Stimulated activated CD8-positive, alpha-beta memory T cell treated with anti-CD3 and anti-CD28 coated beads, Interleukin-12 subunit alpha, Interleukin-12 subunit beta, amount 100 ng/mL, for 4 hours (primary cell): ENCODE measurements at regions not wholly inside any gene's neighbourhood (a gene's known extent, or its start where the extent isn't known, plus 50 kb on each side); places are given as distances from the start of the nearest gene placed in this dataset.

Source experiments
- DNase-seq: peaks from one replicate; pipeline ENCODE4 v3.0.0-alpha.2; 2020; ENCODE audit warnings: low read depth

GRCh38 chr12:4015225-4016091 is 142.3 kb upstream of the PARP11 start:
- DNase-seq: no peak

GRCh38 chr12:4014858-4015224 is 141.6 kb upstream of the PARP11 start:
- DNase-seq: no peak

GRCh38 chr12:4014444-4014843 is 141.2 kb upstream of the PARP11 start:
- no peak for DNase-seq

GRCh38 chr12:4012977-4013968 is 140.1 kb upstream of the PARP11 start:
- DNase-seq: no peak

DNA sequence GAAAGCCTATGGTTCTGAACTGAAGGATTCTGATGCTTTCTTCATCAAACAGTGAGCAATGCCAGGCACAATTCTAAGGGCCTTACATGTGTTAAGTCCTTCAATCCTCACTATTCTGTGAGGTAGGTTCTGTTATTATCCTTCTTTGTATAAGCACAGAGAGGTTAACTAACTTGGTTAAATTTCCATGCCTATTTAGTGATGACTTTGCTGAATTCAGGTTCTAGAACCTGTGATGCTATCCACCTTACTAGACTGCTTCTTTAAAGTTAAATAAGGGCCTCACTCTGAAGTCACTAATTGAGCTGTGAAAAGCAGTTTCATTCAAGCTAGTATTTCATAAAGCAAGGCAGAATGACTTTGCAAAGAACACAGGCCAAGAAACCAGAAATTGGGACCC is 138.9 kb upstream of the PARP11 start:
- no peak for DNase-seq

GRCh38 chr12:4011597-4011996 is 138.4 kb upstream of the PARP11 start:
- no peak for DNase-seq

DNA sequence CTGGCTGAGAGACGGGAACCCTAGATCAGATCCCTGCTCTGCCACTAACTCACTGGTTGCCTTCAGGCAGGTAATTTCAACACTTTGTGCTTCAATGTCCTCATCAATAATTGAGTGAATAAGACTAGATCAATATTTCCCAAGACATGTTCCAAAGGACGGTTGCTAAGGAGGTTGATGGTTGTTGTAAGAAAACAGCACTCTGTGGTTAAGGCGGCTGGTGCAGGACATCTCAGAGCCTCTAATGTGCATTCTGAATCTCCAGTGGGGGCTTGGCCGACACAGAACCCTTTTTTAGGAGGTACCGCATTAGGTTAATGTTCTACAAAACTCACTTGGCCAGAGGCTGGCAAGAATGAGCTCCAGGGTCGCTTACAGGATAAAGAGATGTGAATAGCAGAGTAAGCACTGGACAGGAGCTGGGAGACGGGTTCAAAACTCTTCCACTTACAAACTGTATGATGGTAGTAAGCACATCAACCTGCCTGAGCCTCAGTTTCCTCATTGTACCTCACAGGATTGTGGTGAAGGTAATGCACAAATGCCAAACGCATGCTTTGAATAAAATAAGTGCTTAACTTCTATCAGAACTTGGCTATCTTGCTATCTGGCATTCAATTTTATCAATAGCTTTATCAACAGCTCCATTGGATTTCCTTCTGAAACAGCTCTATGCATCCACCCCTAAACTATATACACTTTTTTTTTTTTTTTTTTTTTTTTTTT is 136.9 kb upstream of the PARP11 start:
- DNase-seq: no peak

DNA sequence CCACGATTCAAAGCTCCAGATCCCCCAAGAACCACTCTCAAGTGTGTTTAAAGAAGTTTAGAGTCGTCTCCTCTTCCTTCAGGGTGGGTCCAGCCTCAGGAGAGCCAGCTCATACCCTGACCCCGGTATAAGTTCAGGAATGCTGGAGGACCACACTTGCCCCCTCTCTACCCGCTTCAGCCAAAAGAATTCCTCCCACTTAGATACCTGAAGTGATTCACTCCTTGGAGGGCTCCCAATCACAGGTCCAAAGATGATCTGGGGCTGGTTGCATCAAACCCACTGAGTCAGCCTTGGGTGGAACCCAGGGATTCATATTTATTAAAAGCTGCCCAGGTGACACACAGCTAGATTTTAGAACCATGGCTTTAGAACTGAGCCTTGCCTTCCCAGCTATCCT is 133.5 kb upstream of the PARP11 start:
- no peak for DNase-seq

- no peak for DNase-seq
These were observed 132.7 kb upstream of the PARP11 start for GRCh38 chr12:4005851-4006430.

DNA sequence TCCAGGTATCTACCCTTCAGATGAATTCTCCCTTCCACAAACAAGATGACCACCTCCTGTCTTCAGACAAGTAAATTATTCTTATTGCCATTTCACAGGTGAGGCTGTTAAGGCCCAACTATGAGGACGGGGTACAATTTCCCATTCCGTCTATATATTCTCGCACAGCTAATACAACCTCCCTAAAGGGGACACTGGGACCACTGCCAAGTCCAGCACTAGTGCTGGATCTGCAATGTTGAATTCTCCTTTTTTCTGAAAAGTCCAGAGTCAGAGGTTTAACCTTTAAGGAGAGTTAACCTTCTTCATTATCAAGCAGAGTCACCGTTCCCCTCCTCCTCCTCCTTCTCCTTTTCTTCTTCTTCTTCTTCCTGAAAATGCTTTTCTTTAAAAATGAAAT is 130.4 kb upstream of the PARP11 start:
- DNase-seq: no peak

GRCh38 chr12:4002601-4003000 is 129.4 kb upstream of the PARP11 start:
- no peak for DNase-seq

DNA sequence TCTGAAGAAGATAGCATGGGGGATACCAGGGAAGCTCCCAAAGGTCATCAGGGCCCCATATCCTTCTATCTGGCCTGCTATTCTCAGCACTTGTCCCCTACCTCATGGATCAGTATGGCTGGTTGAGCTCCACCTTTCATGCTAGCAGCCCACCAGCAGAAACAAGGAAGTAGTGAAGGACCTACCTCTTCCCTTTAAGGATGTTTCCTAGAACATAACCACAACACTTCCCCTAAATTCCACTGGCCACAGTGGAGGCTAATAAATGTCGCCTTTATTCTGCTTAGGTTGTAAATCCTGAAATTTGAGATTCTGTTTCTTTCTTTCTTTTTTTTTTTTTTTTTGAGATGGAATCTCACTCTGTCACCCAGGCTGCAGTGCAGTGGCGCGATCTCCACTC is 128.6 kb upstream of the PARP11 start:
- DNase-seq: no peak

GRCh38 chr12:4001031-4001430 is 127.8 kb upstream of the PARP11 start:
- no peak for DNase-seq

GRCh38 chr12:3999904-4000303 is 126.7 kb upstream of the PARP11 start:
- DNase-seq: no peak

DNA sequence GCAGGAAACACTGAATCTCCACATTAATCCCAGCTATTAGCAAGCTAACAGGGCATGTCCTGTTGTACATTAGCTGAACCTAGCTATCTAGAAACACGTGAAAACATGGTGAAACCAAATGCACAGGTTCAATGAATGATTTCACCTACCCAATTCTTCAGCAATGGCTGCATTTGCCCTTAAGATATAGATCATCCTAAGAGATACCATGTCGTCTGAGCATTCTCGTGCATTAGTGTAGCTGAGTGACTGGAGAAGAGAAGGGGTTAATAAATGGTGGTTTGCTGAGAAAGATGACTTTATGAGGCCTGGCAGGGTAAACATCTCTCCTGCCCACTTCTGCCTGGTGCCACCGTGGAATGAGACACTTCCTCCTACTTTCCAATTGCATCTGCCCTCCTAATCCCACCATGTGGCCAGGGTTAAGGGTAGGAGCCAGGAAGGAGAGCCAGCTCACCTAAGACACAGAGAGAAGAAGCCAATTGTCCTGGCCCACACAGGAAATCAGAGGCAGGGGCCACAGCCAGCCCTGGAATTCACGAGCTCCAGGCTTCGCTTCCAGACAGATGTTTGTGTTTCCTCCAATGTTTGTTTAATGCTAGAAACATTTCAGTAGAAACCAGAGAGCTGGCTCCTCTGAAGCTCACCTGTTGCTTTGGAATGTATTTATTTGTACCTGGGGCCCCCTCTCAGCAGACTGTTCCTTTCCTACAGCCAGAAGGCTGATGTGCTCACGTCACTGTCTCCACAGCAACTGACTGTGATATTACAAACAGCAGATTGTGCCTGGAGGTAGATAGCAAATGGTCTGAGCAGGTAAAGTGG is 126.0 kb upstream of the PARP11 start:
- DNase-seq: no peak

DNA sequence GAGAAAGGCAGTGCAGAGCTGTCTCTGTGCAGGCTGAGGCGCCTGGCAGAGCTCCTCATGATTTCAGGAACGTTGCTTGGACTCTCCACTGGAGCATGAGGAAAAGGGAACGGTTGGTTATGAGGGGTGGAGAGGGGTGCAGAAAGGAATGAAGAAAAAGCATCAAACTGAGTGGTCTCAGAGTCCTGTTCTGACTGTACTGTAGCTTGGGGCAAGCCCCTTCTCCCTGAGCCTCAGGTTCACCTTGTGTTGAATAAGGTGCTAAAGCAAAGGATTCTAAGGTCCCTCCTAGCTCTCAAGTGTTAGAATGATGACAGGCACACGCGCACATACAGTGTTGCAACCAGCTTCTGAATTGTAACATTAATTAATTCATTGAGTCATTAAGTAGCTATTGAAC is 125.2 kb upstream of the PARP11 start:
- DNase-seq: no peak

DNA sequence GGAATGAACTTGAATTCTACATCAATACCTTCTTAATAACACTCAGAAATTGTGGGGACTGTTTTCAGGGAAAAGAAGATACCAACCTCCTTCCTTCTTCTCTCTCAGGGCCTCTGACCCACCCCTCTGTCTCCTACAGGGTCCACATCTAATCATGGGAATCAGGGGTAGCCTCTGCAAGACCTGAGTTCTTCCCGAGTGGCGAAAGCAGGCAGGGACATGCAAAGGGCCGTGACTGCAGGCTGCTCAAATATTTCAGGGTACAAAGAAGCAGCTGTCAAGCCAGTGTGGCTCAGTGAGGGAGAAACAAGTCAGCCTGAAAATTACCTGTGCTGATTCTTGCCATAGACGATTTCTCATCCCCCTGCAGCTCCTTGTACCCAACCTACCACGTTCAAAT is 123.1 kb upstream of the PARP11 start:
- no peak for DNase-seq

- DNase-seq: no peak
These were observed 122.1 kb upstream of the PARP11 start for GRCh38 chr12:3995306-3995705.

- DNase-seq: no peak
These were observed 121.3 kb upstream of the PARP11 start for GRCh38 chr12:3994500-3994899.

DNA sequence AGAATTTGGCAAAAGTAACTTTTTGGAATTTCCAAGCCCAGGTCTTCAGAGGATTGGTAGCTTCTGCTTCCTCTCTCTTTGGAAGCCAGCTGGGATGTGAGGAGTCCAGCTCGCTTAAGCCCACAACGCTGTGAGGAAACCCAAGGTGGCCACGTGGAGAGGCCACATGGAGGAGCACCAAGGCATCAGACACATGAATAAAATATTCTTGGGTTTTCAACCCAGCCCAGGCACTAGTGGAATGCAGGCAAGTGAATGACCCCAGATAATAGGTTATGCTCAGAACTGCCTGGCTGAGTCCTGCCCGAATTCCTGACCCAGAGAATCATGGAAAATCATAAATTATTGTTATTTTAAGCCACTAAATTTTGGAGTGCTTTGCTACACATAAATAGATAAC is 119.7 kb upstream of the PARP11 start:
- DNase-seq: no peak
